Osteoblast (primary cell): ENCODE measurements at regions not wholly inside any gene's neighbourhood (a gene's known extent, or its start where the extent isn't known, plus 50 kb on each side); places are given as distances from the start of the nearest gene placed in this dataset.

Experiments used
- DNase-seq: peaks from one replicate; pipeline ENCODE4 v3.0.0; 2011; ENCODE audit warnings: low spot score, mixed read lengths; ENCODE audit not compliant: insufficient read length; ENCODE audit errors: missing footprints
- H2AFZ ChIP-seq: 2 replicates; pipeline ENCODE4 v1.6.0; 2011; ENCODE audit warnings: mild to moderate bottlenecking, low read length
- H3K27ac ChIP-seq: 2 replicates; pipeline ENCODE4 v1.5.1; 2011; ENCODE audit warnings: mild to moderate bottlenecking, low read depth, low read length, moderate library complexity
- H3K27me3 ChIP-seq: 2 replicates; pipeline ENCODE4 v1.6.0; 2012; ENCODE audit warnings: mild to moderate bottlenecking, control low read depth, inconsistent platforms, low read length, moderate library complexity; ENCODE audit not compliant: insufficient read depth
- H3K36me3 ChIP-seq: 2 replicates; pipeline ENCODE4 v1.5.1; 2011; ENCODE audit warnings: mild to moderate bottlenecking, low read length, control low read depth, moderate library complexity; ENCODE audit not compliant: insufficient read depth
- H3K4me1 ChIP-seq: 2 replicates; pipeline ENCODE4 v1.5.1; 2011; ENCODE audit warnings: mild to moderate bottlenecking, low read length, control low read depth, moderate library complexity; ENCODE audit not compliant: insufficient read depth
- H3K4me2 ChIP-seq: 2 replicates; pipeline ENCODE4 v1.6.0; 2011; ENCODE audit warnings: mild to moderate bottlenecking, low read length; ENCODE audit not compliant: insufficient read depth
- H3K4me3 ChIP-seq: fragments of 200-600 bp; sonication (generic); 3 replicates; pipeline ENCODE4 v1.5.1; 2012; ENCODE audit warnings: mild to moderate bottlenecking, low read length, inconsistent platforms; ENCODE audit not compliant: insufficient read depth
- H3K79me2 ChIP-seq: 2 replicates; pipeline ENCODE4 v1.6.0; 2012; ENCODE audit warnings: mild to moderate bottlenecking, low read length, control low read depth, inconsistent platforms; ENCODE audit not compliant: insufficient read depth
- H3K9me3 ChIP-seq: 2 replicates; pipeline ENCODE4 v1.5.1; 2011; ENCODE audit warnings: low read depth, low read length, control low read depth
- H4K20me1 ChIP-seq: 2 replicates; pipeline ENCODE4 v1.6.0; 2012; ENCODE audit warnings: mild to moderate bottlenecking, low read length, control low read depth; ENCODE audit not compliant: insufficient read depth
- TF ChIP-seq, protein P1 (sequence below): IDR thresholded peaks from 2 replicates; pipeline ENCODE4 v1.5.1; 2011; ENCODE audit warnings: mild to moderate bottlenecking, low read depth, low read length, moderate library complexity; ENCODE audit errors: extremely low read depth

DNA sequence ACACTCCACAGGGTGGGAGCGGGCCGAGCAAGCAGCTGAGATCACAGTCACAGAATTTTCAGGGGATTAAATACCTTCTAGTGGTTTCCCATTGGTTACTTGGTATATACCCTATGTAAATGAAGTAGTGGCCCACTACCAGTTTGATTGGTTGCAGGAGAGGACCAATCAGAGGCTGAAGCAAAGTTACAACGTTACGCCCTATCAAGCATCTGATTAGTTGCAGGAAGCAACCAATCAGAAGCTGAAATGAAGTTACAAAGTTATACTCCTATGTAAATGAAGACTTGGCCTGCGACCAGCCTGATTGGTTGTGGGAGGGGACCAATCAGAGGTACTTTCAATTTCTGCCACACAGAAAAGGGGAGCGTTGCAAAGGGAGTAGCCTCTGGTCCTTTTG, 474.0 kb downstream of the COG6 start:
- Histone ChIP-seq H2AFZ (no peak overlapping the region), H3K9me3 (no peaks in the 10 kb centered on the region), H4K20me1 (no peaks in the 10 kb centered on the region), H3K27me3 (no peaks in the 10 kb centered on the region), H3K79me2 (no peaks in the 10 kb centered on the region), H3K4me2 (no peak overlapping the region), H3K4me3 (no peak overlapping the region), H3K4me1 (no peaks in the 10 kb centered on the region), H3K36me3 (no peaks in the 10 kb centered on the region), H3K27ac (no peak overlapping the region)
- TF ChIP-seq, protein P1, sequence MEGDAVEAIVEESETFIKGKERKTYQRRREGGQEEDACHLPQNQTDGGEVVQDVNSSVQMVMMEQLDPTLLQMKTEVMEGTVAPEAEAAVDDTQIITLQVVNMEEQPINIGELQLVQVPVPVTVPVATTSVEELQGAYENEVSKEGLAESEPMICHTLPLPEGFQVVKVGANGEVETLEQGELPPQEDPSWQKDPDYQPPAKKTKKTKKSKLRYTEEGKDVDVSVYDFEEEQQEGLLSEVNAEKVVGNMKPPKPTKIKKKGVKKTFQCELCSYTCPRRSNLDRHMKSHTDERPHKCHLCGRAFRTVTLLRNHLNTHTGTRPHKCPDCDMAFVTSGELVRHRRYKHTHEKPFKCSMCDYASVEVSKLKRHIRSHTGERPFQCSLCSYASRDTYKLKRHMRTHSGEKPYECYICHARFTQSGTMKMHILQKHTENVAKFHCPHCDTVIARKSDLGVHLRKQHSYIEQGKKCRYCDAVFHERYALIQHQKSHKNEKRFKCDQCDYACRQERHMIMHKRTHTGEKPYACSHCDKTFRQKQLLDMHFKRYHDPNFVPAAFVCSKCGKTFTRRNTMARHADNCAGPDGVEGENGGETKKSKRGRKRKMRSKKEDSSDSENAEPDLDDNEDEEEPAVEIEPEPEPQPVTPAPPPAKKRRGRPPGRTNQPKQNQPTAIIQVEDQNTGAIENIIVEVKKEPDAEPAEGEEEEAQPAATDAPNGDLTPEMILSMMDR: no peak
- DNase-seq: no peak

DNA sequence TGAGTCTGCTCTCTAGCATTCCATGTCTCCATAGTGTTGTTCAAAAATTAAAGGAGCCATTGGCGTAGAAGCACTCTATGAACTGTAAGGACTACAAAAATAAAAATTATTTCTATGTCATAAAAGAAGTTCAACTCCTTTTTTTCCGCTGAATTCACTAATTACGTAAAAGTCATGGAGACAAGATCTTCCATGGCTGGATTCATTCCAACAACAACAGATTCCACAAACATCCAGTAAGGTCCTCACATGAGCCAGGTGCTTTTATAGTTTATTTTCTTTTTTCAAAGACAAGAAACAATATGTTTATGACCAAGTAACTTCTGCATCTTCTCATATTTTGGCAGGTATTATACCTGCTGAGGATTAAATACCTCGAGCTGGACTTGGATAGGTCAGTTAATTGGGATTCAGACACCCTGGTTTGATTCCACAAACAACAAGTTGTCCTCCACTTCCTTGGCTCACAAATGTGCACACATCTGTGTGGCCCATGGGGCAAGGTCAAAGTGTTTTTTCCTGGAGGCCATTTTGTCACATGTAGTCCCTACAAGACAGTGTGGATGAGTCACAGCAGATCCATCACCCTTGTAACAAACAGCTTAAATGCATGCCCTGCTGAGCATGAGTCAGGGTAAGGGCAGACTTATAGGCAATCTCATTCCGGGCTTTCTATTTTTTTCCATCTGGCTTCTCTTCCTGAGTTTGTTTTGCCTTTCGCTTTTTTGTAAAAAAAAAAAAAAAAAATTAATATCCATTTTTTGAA, 475.6 kb downstream of the COG6 start:
- no peaks in the 10 kb centered on the region for H3K9me3 ChIP-seq
- TF ChIP-seq, protein P1: no peak
- no peak overlapping the region for H2AFZ ChIP-seq
- H3K27me3 ChIP-seq: no peaks in the 10 kb centered on the region
- no peaks in the 10 kb centered on the region for H3K4me1 ChIP-seq
- H3K4me2 ChIP-seq: no peak overlapping the region
- no peak overlapping the region for H3K27ac ChIP-seq
- no peaks in the 10 kb centered on the region for H3K79me2 ChIP-seq
- H3K4me3 ChIP-seq: no peak overlapping the region
- no peaks in the 10 kb centered on the region for H4K20me1 ChIP-seq
- no peak for DNase-seq
- no peaks in the 10 kb centered on the region for H3K36me3 ChIP-seq

DNA sequence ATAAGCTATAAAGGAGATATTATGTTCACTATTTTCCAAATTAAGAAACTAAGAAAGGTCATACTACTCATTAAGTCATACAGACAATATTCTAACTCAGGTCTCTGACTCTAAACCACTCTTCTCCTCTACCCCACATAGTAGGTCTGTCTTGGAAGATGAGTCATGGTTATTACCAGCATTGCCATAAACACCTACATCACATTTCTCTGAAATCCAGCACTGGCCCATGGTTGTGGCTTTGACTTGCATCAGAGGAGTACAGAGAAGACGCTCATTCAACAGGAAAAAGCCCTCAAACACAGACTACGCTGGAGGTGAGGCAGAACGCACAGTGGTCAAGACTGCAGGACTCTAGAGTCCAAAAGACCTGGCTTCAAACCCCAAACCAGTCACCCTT, 476.8 kb downstream of the COG6 start:
- no peaks in the 10 kb centered on the region for H3K9me3 ChIP-seq
- no peak overlapping the region for H3K27ac ChIP-seq
- TF ChIP-seq, protein P1: no peak
- H3K36me3 ChIP-seq: no peaks in the 10 kb centered on the region
- H2AFZ ChIP-seq: no peak overlapping the region
- no peaks in the 10 kb centered on the region for H3K4me1 ChIP-seq
- no peaks in the 10 kb centered on the region for H3K27me3 ChIP-seq
- H3K4me3 ChIP-seq: no peak overlapping the region
- no peak overlapping the region for H3K4me2 ChIP-seq
- H4K20me1 ChIP-seq: no peaks in the 10 kb centered on the region
- no peak for DNase-seq
- H3K79me2 ChIP-seq: no peaks in the 10 kb centered on the region

DNA sequence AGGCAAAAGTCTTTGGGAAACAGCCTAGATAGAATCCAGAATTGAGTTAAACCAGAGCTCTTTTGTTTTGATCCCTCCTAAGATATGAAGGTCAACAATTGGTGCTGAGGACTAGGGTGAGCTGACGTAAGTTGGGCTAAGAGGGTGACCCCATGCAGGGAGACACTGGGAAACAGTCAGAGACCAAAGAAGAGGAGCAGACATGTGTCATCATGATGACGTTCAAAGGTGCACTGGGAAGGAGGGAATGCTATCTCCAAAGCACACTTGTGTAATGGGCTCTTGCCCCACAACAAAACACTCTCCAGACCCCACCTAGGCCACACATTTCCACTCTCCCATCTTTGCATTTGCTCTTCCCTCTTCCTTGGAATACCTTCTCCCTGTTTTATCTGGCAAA, 481.4 kb downstream of the COG6 start:
- no peaks in the 10 kb centered on the region for H3K79me2 ChIP-seq
- no peak overlapping the region for H2AFZ ChIP-seq
- DNase-seq: no peak
- no peaks in the 10 kb centered on the region for H3K4me1 ChIP-seq
- TF ChIP-seq, protein P1: no peak
- no peaks in the 10 kb centered on the region for H3K27me3 ChIP-seq
- H3K4me2 ChIP-seq: no peak overlapping the region
- no peaks in the 10 kb centered on the region for H3K9me3 ChIP-seq
- H3K4me3 ChIP-seq: no peak overlapping the region
- H3K27ac ChIP-seq: no peak overlapping the region
- no peaks in the 10 kb centered on the region for H4K20me1 ChIP-seq
- H3K36me3 ChIP-seq: no peaks in the 10 kb centered on the region
